Stimulated activated CD4-positive, alpha-beta T cell treated with anti-CD3 and anti-CD28 coated beads, Interleukin-4, amount 100 ng/mL, for 48 hours (primary cell): ENCODE measurements at regions not wholly inside any gene's neighbourhood (a gene's known extent, or its start where the extent isn't known, plus 50 kb on each side); places are given as distances from the start of the nearest gene placed in this dataset.

ENCODE experiments used
- DNase-seq, 2 donors: peaks; one replicate each; pipeline ENCODE4 v3.0.0-alpha.2; 2020; ENCODE audit warnings: low read depth in 2 of 2

DNA sequence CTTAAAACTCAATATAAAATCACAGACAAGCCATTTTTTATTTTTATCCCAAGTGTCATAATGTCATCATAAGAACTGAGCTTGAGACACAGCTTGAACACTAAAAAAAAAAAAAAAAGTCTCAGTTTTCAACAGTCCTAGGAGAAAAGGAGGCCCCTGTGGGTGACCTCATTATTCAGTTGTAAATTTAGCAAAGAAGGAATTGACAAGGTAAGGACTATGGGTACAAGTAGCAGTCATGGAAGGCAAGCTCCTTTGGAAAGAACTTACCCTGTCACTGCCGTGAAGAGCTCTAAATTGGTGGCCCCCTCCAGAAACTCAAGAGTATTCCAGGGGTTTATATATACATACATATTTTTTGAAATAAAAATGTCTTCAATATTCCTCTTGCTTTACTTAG, 864.4 kb upstream of the KCND2 start:
- no peak for DNase-seq

DNA sequence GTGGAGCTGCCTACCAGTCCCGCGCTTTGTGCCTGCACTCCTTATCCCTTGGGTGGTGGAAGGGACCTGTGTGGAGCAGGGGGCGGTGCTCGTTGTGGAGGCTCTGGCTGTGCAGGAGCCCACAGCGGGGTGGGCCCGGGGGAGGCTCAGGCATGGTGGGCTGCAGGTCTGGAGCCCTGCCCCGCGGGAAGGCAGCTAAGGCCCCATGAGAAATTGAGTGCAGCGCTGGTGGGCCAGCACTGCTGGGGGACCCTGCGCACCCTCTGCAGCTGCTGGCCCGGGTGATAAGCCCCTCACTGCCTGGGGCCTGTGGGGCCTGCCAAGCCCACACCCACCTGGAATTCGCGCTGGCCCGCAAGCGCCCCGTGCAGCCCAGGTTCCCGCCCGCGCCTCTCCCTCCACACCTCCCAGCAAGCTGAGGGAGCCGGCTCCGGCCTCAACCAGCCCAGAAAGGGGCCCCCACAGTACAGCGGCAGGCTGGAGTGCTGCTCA, 859.6 kb upstream of the KCND2 start:
- DNase-seq, result no peak

DNA sequence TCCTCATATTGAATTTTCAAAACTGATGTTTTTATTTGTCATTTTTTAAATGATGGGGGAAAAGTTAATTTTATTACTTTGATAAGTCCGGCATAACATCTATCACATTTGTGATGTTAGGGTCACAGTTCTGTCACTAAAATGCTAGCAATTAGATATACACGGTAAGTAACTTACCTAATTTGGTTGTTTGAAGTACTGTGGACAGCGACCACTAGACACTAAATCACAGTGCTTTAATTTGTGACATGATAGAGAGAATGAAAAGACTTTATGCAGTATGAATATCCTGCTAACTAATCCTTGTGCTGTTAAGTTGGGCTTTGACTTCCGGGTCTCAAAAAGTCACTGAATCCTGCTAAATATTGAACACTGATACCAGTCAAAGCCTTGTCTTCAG, 857.3 kb upstream of the KCND2 start:
- DNase-seq, result no peak

DNA sequence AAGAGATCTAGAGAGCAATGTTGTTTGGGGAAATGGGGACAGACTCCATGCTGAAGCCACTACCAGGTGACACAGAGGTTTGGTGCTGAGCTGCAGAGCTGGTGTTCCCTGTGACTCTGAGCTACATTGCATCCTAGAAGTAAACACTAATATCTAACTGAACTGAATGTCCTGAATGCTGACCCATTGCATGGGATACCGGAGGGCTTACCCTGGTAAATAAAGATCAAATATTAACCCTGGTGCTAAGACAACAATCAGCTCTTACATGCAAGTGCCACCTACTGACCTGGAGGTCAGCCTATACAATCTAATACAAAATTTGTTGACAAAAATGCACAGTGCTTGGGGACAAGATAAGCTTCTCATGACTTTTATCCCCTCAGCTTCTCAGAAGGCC, 851.3 kb upstream of the KCND2 start:
- DNase-seq, result no peak

DNA sequence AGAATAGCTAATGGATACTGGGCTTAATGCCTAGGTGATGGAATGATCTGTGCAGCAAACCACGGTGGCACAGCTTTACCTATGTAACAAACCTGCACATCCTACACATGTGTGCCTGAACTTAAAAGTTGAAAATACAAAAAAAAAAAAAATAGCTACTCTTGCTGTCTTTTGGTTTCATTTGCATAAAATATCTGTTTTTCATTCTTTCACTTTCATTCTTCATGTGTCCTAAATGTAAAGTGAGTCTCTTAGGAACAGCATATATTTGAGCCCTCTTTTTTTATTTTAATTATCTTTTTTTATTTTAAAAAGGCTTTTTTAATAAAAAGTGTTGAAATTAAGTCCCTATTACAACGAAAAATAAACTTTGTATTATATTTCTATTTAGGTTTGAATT, 836.1 kb upstream of the KCND2 start:
- DNase-seq, result no peak

DNA sequence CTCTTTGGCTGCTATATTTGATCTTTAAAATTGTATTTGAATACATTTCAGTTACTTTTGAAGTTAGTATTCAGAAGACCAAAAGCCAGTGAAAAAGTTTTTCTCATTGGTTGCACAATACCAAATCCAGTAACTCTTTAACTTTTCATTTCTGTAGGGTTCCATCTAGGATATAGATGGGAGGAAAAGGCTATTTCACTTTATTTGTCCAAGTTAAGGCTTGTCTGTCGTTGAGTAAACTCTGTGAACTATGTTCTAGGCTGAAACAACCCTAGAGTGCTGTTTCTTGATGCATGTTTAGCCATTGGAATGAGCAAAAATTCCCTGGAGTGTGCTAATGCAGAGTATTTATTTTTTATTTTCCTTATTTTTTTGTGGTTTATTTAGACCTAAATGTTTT, 834.7 kb upstream of the KCND2 start:
- DNase-seq, result no peak

DNA sequence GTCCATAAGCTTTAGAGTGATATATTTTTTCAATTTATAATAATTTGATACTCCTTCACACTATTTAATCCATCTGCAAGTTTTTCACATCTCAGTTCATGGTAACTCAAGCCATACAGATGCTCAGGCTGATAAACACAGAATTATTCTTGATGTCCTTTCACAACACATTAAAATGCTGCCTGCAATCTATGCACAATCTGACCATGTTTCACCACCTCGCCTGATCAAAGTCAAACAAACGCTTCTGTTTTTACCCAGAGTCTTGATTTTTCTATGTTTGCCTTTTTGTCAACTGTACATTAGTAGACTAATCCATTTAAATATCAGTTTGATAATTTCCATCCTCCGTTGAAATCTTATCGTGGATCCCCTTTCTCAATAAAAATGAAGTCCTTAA, 833.8 kb upstream of the KCND2 start:
- no peak for DNase-seq

DNA sequence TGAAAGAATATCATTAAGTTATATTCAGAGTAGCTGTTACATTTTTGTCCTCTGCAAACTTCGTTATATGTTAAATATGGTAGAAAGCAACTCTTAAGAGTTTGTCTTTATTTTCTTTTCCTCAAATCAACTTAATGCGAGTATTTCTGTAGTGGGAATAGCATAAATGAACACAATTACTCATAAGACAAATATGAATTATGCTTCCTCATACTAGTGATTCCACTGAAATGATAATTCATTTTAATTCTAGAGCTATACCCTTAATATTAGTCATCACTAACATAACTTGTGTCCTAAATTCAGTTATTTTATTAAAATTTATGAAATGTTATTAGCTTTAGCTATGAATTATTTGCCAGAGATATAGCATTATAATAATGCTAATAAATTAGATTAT, 820.6 kb upstream of the KCND2 start:
- no peak for DNase-seq

DNA sequence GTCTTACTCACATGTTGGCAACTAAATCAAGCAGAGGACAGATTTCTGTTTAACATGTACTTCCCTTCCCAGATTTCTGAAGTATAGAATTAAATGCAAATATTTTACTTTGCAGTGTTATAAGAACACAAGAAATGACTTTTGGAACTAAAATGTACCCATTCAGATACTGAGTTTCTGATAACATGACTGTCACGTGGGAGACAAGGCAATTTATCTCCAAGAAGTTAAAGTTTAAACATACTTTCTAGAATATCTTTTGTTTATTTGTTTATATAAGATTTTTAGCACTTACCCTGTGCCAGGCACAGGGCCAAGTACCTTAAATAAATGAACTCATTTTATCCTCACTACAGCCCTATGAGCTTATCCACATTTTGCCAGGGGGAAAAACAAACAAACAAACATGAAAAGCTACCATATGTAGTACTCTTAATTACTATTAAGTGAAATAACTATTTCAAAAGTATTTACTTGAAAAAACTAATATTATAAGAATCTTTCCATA, 807.1 kb upstream of the KCND2 start:
- no peak for DNase-seq

DNA sequence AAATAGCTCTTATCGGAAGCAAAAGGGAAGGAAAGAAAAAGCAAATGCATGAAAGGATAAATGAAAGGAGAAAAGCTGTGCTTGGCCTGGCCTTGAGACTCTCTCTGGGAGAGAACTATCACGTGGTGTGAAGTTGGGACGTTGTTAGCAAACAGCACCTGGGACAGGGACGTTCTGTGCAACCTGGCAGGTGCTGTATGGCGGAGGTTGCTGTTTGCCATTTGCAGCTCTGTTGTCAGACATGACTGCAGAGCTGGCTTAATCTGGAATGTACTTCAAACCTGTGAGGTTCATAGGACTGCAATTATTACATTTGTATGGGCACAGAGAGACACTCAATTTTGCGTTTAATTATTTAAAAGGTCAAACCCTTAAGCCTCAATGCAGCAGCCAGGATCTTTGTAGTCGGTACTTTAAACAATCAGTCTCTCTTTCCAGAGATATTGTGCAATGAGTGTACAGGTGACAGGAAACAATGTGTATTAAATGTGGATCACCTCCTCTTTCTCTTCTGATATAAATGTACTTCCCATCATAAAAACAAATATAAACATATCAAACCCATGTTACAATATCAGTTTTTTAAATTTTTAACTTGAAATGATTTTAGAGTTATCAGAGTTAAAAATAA, 800.5 kb upstream of the KCND2 start:
- no peak for DNase-seq

DNA sequence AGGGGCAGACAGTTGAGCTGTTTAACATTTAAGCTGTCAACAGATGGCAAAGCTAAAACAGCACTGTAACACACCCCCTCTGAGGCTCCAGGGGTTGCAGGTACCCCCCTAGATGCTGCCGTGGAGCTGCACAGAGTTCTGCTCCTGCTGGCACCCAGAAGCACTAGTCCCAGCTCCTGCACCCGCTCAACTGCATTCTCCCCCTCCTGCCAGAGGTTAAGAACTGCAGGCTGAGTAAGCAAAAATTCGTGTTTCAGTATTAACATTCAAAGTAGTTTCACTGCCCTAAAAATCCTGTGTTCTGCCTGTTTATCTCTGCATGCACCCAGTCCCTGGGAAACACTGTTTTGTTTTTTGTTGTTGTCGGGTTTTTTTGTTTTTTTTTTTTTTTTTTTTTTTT, 790.8 kb upstream of the KCND2 start:
- DNase-seq, result no peak

DNA sequence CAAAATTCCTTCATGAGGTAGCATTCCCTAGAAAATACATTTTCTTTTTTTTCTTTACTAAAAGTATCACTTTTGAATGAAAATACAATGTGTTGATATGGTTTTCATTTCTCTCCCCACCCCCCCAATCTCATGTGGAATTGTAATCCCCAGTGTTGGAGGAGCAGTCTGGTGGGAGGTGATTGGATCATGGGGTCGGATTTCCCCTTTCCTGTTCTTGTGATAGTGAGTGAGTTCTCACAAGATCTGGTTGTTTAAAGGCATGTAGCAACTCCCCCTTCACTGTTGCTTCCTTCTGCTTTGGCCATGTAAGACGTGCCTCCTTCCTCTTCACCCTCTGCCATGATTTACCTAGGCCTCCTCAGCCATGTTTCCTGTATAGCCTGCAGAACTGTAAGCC, 790.3 kb upstream of the KCND2 start:
- no peak for DNase-seq

DNA sequence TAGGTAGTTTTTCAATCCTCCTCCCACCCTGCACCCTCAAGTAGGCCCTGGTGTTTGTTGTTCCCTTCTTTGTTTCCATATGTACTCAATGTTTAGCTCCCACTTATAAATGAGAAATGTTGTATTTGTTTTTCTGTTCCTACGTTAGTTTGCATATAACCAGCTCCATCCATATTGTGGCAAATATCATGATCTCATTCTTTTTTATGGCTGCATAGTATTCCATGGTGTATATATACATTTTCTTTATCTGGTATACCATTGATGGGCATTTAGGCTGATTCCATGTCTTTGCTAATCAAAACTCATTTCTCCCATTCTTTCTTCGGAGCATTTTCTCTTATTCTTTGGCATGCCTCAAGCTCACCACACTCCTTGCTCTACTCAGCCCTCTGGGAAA, 789.6 kb upstream of the KCND2 start:
- no peak for DNase-seq

DNA sequence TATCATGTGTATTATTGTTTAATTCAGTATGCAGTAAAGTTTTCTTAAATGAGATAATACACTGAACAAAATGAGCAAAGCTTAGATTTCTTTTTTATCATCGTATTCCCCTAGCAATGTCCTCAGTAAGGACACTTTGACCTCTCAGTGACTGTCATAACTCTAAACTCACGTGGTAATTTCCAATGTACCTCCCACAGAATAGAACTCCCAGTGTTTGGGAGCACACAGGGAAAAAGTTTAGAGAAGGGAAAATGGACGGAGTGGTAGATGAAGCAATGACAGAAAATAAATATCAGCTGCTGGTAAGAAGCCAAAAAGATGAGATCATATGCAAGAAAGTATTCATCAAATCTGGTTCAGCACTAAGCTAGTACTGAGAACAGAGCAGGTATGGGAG, 758.6 kb upstream of the KCND2 start:
- DNase-seq, result no peak

DNA sequence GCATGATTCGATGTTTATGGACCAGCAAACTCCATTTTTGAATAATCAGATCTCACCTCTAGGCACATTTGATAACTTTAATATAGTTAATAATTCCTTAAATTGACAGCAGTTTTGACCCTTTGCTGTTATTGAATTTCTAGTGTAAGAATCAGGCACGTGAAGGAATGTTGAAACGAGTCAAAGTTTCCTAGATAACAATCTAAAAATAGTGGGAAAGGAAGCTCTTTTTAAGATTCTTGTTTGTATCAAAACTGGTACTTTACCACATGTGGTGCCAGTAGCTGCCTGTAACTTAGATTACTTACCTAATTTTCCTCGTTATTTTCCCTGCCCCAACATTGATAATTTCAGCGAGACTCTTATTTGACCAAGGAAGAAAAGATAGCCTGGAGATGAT, 757.8 kb upstream of the KCND2 start:
- no peak for DNase-seq

DNA sequence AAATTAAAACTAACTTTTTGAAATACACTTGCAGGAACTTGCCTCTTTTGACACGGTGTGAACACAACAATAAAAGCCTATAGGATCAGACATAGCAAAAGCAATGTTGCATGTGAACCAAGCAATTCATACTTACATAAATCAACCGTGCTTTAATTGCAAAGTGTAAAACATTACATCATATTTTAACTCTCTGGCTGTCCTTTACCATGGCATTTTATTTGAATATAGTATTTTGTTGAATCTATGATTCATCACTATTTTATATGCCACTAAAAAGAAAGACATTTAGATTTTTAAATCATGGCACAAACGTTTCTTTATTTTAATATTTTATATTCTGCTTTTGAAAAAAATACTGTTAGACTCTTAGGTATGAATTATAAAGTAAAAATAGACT, 757.0 kb upstream of the KCND2 start:
- DNase-seq, result no peak

DNA sequence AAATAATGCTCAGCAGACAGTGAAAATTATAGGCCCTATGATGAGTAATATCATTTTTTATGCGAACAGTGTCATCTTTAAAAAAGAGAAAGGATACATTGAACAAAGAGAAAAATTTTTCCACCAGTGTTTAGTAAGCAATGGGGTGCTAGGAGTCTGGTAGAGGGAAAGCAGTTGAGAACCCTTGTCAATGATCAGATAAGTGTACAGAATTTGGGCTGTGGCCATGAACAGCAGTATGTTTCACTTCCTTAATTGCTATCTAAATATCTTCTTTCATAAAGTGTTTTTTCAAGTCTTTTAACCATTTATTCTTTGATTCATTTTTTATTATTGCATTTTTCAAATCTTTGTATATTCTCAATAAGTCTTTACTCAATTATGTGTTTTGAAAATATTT, 750.7 kb upstream of the KCND2 start:
- no peak for DNase-seq

DNA sequence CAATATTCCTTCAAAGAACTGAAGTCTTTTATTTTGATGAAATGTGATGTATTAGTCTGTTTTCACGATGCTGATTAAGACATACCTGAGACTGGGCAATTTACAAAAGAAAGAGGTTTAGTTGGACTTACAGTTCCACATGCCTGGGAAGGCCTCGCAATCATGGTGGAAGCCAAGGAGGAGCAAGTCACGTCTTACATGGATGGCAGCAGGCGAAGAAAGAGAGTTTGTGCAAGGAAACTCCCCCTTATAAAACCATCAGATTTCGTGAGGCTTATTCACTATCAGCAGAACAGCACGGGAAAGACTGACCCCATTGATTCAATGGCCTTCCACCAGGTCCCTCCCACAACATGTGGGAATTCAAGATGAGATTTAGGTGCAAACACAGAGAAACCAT, 750.3 kb upstream of the KCND2 start:
- DNase-seq, result no peak

DNA sequence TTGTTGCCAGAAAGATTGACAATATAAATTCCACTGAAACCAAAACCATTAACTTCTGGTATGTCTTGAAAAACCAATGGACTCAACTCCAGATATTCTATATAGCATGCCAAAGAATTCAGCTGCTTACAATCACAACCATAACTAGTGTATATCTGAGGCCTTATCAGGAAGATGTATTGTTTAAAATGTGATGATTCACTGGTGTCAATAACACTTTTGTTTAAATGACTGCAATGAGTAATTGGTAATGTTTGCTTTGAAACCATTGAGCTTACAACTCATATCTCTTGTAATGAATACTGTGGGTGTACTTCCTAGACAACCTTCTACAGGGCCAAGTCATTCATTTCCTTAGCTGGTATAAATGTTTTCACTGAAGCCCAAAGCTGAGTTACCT, 727.9 kb upstream of the KCND2 start:
- DNase-seq, result no peak

DNA sequence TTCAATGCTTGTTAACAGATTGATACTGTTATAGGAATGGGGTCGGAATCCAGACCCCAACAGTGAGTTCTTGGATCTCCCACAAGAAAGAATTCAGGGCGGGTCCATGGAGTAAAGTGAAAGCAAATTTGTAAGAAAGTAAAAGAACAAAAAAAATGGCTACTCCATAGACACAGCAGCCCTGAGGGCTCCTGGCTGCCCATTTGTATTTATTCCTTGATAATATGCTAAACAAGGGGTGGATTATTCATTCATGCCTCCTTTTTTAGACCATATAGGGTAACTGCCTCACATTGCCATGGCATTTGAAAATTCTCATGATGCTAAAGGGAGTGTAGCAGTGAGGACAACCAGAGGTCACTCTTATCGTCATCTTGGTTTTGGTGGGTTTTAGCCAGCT, 717.2 kb upstream of the KCND2 start:
- DNase-seq, result no peak

DNA sequence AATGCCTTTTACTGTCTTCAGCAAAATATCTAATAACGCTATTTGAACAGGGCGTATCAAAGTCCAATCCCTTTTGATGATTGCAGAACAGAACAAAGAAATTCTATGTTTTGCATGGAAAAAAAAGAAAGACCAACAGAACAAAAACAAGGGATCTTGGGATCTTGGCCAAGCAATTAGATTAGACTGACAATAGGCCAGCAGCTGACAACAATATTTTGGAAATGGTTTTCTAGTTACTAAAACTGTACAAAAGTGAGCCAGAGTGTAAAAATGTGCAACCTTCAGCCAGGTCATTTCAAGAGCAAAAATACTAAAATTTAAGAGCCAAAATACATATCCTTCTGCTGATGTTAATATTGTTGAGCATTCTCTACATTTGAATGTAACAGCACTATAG, 716.5 kb upstream of the KCND2 start:
- no peak for DNase-seq

DNA sequence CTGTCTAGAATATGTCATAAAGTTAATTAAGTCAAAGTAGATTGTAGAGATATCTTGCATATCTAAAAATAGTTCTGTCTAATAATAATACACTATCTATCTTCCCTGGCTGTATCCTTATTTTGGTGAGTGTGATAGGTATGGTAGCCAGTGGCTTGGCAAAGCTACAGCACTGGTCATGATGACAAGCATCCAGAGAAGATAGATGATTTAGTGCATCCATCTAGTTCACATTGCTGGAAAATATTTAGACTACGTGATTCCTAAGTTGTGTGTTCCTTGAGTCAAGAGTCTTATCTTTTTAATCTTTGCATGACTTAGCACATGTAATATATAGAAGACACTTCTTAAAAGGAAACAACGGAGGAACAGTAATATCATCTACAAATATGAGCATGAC, 711.2 kb upstream of the KCND2 start:
- no peak for DNase-seq

DNA sequence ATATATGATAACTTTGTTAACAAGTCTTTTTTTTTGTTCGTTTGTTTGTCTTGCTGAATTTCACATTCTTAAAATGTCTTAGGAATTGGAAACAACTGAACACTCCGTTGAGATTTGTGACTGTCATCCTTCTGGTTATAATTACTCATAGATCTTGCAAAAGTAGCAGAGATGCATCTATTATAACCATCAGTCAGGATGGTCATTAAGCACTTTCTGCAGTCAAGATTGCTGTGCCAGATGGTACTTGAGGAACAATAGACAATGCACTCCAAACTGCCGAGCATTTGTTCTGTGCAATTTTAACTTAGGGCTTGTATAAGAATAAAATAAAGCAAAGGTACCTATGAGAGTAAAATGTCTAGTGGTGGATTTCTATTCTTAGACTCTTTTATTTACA, 710.1 kb upstream of the KCND2 start:
- DNase-seq, result no peak

DNA sequence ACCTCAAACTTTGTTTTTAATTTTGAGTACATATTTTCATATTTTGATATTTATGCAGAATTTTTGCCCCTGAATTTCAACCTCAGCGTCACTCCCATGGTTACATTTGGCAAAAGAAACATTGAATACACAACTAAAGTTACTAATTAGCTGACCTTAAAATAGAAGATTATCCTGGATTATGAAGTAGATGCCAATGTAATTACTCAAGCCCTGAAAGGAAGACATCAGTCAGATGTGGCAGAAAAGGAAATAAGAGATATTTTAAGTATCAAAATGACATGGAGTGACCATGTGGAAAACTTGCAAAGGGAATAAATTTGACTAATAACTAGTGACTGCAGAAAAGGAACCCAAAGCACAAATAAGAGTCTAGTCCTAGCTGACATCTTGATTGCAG, 701.3 kb upstream of the KCND2 start:
- no peak for DNase-seq
